Colon (tissue), 2 donors: ENCODE measurements at regions not wholly inside any gene's neighbourhood (a gene's known extent, or its start where the extent isn't known, plus 50 kb on each side); places are given as distances from the start of the nearest gene placed in this dataset.

ENCODE experiments used
- FAIRE-seq: peaks from 2 replicates; lab custom pipeline; 2012; peaks lifted over from hg19 to GRCh38; lab: Jason Lieb, UNC
- donor health status: control.
- donor health status: control.

DNA sequence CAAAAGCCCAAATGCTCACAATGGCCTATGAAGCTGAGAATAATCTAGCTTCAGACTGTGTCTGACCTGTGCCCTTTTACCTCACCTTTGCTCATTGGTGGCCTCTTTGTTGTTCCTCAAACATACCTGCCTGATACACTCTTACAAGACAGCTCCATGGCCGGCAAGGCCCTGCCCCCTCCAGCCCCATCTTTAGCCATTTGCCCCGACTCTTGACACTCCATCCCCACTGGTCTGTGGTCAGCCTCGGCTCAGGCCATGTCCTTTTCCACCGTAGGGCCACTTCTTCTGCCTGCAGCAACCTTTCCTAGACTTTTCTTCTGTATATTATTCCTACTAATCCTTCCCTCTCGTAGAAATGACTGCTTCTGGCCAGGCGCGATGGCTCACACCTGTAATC is 265.2 kb downstream of the RPS24 start:
- no peak for FAIRE-seq

DNA sequence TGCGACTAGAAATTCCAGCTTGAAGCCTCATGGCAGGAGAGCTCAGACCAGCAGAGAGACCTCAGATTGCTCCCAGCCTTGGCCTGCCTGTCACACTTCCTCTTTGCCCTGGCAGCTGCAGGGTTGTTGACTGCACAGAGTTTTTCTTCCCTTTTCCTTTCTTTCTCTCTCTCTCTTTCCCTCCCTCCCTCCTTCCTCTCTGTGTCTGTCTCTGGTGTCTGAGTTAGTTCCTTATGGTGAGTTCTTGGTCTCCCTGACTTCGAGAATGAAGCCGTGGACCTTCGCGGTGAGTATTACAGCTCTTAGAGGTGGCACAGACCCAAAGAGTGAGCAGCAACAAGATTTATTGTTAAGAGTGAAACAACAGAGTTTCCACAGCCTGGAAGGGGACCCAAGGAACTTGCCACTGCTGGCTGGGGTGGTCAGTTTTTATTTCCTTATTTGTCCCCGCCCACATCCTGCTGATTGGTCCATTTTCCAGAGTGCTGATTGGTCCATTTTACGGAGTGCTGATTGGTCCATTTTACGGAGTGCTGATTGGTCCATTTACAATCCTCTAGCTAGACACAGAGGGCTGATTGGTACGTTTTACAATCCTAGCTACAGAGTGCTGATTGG is 266.3 kb downstream of the RPS24 start:
- no peak for FAIRE-seq

GRCh38 chr10:78300526-78300925 is 266.9 kb downstream of the RPS24 start:
- no peak for FAIRE-seq

DNA sequence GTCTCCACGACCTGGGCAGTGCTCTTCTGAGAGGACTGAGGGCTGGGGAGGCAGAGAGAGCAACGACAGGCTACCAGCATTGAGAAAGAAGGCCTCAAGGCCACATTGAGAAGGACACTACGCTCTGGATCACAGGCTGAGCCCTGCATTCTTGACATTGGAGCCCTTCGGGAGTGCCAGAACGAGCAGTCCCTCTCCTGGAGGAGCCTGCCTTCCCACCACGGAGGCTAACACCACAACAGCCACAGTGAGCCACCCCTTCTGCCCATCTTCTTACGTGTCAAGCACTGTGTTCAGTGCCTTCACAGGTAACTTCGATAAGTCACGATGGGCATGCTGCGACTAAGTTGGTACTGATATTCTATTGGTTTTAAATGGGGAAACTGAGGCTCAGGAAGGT is 267.8 kb downstream of the RPS24 start:
- no peak for FAIRE-seq

- FAIRE-seq: no peak
These were observed 268.5 kb downstream of the RPS24 start for GRCh38 chr10:78301891-78302738.

GRCh38 chr10:78302739-78302988 is 269.0 kb downstream of the RPS24 start:
- no peak for FAIRE-seq

DNA sequence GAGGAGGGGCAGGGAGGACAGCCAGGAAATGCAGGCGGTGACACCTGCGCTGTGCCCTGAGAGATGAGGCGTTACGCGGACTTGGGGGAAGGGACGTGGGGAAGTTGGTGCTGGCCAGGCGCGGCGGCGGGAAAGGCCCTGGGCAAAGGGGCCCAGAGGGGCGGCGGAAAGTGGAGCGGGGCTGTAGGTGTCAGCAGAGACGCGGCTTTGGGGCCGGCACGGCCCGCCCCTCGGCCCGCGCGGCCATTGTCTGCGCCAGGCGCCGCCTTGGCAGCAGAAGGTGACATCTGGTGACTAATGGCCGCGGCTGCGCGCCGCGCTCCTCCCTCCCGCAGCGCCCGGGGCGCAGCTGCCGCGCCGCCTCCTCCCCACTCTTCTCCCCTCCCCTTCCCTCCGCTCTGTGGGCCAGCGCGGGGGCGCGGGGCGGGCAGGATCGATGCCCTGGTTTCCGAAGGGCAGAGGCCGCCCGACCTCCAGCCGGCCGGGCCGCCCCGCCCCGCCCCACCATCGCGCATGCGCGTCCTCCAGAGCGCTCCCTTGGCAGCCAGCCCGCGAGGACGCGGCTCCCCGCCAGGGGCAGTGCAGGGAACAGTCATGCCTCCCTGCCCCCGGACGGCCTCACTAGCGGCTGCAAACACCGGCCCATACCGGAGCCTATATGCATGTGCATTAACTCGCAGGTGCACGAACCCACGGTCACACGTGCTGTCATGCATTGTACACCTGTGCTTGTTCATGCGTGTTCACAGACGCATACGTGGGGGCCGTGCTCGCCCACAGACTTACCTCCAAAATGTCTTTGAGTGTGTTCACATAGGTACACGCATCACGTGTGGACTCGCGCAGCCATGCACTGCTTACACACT is 269.6 kb downstream of the RPS24 start:
- FAIRE-seq: no peak

GRCh38 chr10:78304091-78305045 is 270.7 kb downstream of the RPS24 start:
- no peak for FAIRE-seq

- no peak for FAIRE-seq
These were observed 271.6 kb downstream of the RPS24 start for GRCh38 chr10:78305311-78305710.

DNA sequence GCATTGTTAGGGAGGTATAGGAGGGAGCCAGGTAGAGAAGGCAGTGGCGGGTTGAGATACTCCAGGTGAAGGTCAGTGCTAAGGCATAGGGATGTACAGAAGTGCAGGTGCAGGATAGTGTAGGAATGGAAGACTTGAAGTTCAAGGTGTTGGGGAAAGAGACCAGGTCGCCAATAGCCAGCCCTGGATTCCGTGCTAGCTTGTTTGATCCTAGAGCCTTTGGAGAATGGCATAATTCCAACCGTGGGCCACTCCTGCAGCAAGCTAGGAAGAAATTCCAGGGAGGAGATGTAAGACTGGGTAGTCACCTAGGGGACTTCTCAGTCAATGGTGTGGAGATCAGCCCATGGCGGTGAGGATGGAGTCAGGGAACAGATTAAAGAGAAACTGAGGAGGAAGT is 272.7 kb downstream of the RPS24 start:
- FAIRE-seq: no peak

GRCh38 chr10:78307576-78307975 is 273.9 kb downstream of the RPS24 start:
- no peak for FAIRE-seq

DNA sequence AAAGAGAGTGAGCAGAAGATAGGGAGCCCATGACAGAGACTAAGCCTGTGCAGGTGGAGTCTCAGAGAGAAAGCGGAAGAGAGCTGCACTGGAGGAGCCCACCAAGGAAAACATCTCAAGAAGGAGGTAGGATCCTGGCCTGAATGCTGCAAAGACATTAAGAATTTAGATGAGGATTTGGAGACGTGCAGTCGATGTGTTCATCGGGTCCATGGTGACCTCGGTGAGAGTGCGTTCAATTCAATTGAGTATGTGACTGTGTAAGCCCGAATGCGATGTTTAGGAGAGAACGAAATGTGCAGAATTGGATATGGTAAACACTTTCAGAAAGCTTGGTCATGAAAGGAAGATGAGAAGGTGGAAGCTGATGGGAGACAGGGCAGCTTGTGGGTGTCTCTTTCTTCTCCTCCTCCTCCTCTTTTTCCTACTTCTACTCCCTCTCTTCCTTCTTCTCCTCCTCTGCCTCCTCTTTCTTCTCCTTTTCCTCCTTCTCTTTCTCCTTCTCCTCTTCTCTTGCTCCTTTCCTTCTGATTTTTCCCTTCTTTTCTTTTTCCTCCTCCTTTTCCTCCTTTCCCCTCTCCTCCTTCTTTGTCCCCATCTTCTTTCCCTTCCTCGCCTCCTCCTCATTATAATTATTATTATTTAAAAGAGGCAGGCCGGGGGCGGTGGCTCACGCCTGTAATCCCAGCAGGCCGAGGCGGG is 276.0 kb downstream of the RPS24 start:
- no peak for FAIRE-seq

DNA sequence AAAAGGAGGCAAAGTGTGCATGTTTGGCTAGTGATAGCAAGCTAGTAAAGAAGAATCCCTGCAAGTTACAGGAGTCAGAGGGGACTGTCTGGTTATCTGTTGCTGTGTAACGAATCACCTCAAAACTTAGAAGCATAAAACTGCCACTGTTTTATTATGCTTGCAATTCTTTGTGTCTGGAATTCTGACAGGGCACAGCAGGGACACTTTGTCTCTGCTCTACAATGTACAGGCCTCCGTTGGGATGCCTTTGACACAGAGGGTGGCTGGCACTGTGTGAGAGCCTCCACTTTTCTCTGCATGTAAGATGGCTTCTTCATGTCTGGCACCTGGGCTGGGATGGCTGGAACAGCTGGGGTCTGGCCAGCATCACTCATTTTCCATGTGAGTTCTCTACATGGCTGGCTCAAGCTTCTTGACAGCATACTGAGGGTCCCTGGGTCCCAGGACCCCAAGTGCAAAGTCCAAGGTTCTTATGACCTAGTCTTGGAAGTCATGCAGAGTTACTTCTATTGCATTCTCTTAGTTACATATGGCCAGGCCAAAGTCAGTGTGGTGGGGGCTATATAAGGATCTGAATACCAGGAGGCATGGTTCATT is 276.9 kb downstream of the RPS24 start:
- no peak for FAIRE-seq

GRCh38 chr10:78312197-78313047 is 278.8 kb downstream of the RPS24 start:
- FAIRE-seq: no peak

DNA sequence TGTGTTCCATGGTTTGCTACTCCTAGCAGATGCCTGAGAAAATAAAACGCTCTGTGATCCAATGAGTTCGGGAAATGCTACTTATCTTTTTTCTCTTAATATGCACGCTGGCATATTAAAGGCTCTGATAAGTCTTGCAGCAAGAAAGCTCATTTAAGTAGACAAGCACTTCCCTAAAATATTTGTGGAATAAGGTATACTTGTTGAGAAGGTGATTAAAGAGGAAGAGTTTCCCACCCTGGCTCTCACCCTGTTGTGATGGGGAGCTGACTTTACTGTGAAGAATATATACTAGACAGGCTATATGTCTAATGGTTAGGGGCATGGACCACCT is 279.4 kb downstream of the RPS24 start:
- FAIRE-seq: no peak

DNA sequence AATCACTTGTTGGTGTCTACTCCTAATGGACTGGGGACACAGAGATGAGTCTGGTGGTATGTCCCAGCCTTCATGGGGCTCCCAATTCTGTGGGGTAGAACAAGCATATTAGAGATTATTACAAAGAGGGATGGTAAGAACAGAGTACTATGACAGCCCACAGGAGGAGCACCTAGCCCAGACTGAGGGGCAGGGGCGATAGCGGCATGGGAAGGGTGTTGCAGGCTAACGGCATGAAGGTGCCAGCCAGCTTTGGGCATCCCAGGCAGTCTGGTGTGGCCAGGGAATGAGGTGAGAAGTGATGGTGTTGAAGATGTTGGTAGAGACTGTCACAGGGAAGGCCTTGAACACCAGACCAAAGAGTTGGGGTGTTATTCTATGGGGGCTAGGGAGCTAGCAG is 280.0 kb downstream of the RPS24 start:
- FAIRE-seq: no peak

- FAIRE-seq: no peak
These were observed 281.0 kb downstream of the RPS24 start for GRCh38 chr10:78314651-78315050.

DNA sequence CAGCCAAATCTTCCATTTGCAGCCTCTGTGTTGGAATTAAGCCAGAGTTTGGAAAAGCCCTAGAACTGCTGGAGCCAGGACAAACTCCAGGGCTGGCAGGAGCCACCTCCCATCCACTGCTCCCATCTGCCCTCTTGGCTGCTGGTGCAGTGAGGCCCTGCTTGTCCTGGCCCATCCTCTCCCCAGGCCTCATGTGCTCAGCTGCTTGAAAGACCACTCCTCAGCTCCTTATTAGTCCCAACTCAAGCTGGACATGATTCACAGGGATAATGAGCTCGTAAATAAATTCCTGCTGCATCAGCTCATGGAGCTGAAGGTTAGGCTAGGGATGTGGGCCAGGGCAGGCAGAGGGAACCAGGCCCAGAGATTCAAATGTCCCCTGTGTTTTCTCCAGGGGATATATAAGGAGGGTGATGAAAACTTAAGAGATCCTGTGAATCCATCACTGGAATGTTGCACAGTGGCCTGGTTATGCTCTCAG is 282.8 kb downstream of the RPS24 start:
- FAIRE-seq: no peak

GRCh38 chr10:78318305-78318704 is 284.6 kb downstream of the RPS24 start:
- no peak for FAIRE-seq

DNA sequence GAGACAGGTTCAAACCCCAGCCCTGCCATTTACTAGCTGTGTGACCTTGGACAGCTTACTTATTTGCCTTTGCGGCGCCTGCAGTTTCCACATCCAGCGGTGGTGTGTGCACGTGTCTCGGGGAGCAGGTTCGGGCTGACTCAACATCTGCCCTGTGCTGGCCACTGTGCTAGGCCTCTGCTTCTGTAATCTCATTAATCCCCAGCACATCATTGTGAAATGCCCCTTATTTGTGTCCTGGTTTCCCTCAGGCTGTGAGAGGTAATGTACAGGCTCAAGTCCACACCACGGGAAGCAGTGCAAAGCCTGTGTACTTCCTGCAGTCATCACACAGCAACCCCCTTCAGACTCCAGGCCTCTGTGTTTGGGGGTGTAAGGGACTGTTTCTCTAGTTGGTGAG is 285.7 kb downstream of the RPS24 start:
- no peak for FAIRE-seq
